Gastroesophageal sphincter (tissue), 2 donors: ENCODE measurements at regions not wholly inside any gene's neighbourhood (a gene's known extent, or its start where the extent isn't known, plus 50 kb on each side); places are given as distances from the start of the nearest gene placed in this dataset.

Experiments used
- EP300 ChIP-seq: sonication (generic); formaldehyde crosslinking; IDR thresholded peaks from one replicate; pipeline ENCODE4 v1.6.1; 2017; ENCODE audit warnings: antibody characterized with exemption, mild to moderate bottlenecking
- POLR2A ChIP-seq, 2 donors: fragments of 450-650 bp; IDR thresholded peaks; one replicate each; pipeline ENCODE4 v1.6.1; 2017; ENCODE audit warnings: antibody characterized with exemption in 2 of 2, mild to moderate bottlenecking in 2 of 2, moderate library complexity in 1 of 2

- no peak for TF ChIP-seq EP300
- TF ChIP-seq POLR2A (IDR thresholded peaks at IDR 0.05): no peak
These were observed 225.2 kb downstream of the SAMD5 start for GRCh38 chr6:147733686-147734085.
